Adrenal gland (tissue), 9 donors: ENCODE measurements at regions not wholly inside any gene's neighbourhood (a gene's known extent, or its start where the extent isn't known, plus 50 kb on each side); places are given as distances from the start of the nearest gene placed in this dataset.

Source experiments
- DNase-seq, 7 donors: peaks; one replicate each; pipeline ENCODE4 v3.0.0-alpha.2; 2019 to 2020
- H3K27ac ChIP-seq, 5 donors: fragments of 200-600 bp; sonication (generic) in 4 of 5; 1 replicate in 3 of 5; 2 replicates in 2 of 5; pipeline versions ENCODE4 v1.5.1 to v1.8.0; 2016 to 2020; ENCODE audit warnings: mild to moderate bottlenecking in 1 of 5
- H3K27me3 ChIP-seq: fragments of 200-600 bp; 2 replicates; pipeline ENCODE4 v1.8.0; 2021
- H3K36me3 ChIP-seq, 2 donors: fragments of 200-600 bp; replicated peaks in 1 of 2; 1 replicate in 1 of 2; 2 replicates in 1 of 2; pipeline versions ENCODE4 v1.5.1 to v1.8.0; 2018 to 2022
- H3K4me1 ChIP-seq, 2 donors: fragments of 200-600 bp; replicated peaks in 1 of 2; 1 replicate in 1 of 2; 2 replicates in 1 of 2; pipeline versions ENCODE4 v1.5.1 to v1.8.0; 2018 to 2021
- H3K4me3 ChIP-seq, 4 donors: fragments of 200-600 bp; sonication (generic) in 3 of 4; one replicate each; pipeline ENCODE4 v1.5.1; 2016 to 2018
- H3K9me3 ChIP-seq, 3 donors: fragments of 200-600 bp; sonication (generic) in 1 of 3; replicated peaks in 1 of 3; 1 replicate in 2 of 3; 2 replicates in 1 of 3; pipeline versions ENCODE4 v1.5.1 to v1.8.0; 2016 to 2021
- CTCF ChIP-seq, 6 experiments: fragments of 450-650 bp in 4 of 6; fragments of 200-600 bp in 2 of 6; sonication (generic) in 1 of 6; IDR thresholded peaks; 1 replicate in 5 of 6; 2 replicates in 1 of 6; pipeline versions ENCODE4 v1.5.1 to v1.8.0; 2016 to 2021; ENCODE audit warnings: antibody characterized with exemption in 6 of 6, mild to moderate bottlenecking in 2 of 6, moderate library complexity in 1 of 6
- POLR2A ChIP-seq, 2 donors: fragments of 450-650 bp; IDR thresholded peaks; one replicate each; pipeline ENCODE4 v1.6.1; 2017; ENCODE audit warnings: antibody characterized with exemption in 2 of 2, mild to moderate bottlenecking in 2 of 2, moderate library complexity in 1 of 2
- WGBS, 4 donors: extraction: QIAGEN DNeasy Blood & Tissue Kit in 2 of 4; methylation state at CpG; one replicate each; pipeline versions ENCODE4 v1.1.5 to v1.1.7; 2013 to 2017; 5-methylcytosine and 5-hydroxymethylcytosine counted together
- intact Hi-C, 2 donors: fragments of 100-400 bp; cut with DNase I; formaldehyde crosslinking; loops; one replicate each; pipeline versions ENCODE4 v1.14.1 to v1.15.0; 2022 to 2023
- donor health status: healthy with polysubstance abuse.
- donor health status: Bipolar disorder and iron deficiency.
- donor health status: DM: yes; HTN: yes; CAD: no.
- donor health status: DM: no; HTN: no; CAD: no.
- donor health status: DM: no; HTN: no; CAD: no.

- Histone ChIP-seq H3K36me3 (no peaks in the 10 kb centered on the region), H3K4me1 (no peaks in the 10 kb centered on the region), H3K9me3 (no peaks in the 10 kb centered on the region), H3K27ac (no peak overlapping the region), H3K4me3 (no peak overlapping the region), H3K27me3 (no peaks in the 10 kb centered on the region)
- TF ChIP-seq CTCF (IDR thresholded peaks at IDR 0.05) = no peak
- TF ChIP-seq POLR2A (IDR thresholded peaks at IDR 0.05) = no peak
- no peak for DNase-seq
- 78 to 87% (median 83%) methylated on average over 3 of the region's 3 CpGs for WGBS, 4 donors
- intact Hi-C loops = no loop called here
Measured at GRCh38 chr7:9835199-9835598, 1138.5 kb upstream of the PHF14 start.

GRCh38 chr7:9836671-9837070 is 1137.0 kb upstream of the PHF14 start:
- no peak for DNase-seq
- Histone ChIP-seq H3K36me3 (no peaks in the 10 kb centered on the region), H3K27me3 (no peaks in the 10 kb centered on the region), H3K4me1 (no peaks in the 10 kb centered on the region), H3K27ac (no peak overlapping the region), H3K4me3 (no peak overlapping the region), H3K9me3 (no peaks in the 10 kb centered on the region)
- 71 to 85% (median 73%) methylated on average over 1 of the region's 1 CpG for WGBS, 4 donors
- intact Hi-C loops = no loop called here
- TF ChIP-seq POLR2A (IDR thresholded peaks at IDR 0.05) = no peak
- TF ChIP-seq CTCF (IDR thresholded peaks at IDR 0.05) = no peak

- Histone ChIP-seq H3K9me3 (no peaks in the 10 kb centered on the region), H3K27me3 (no peaks in the 10 kb centered on the region), H3K4me1 (no peaks in the 10 kb centered on the region), H3K4me3 (no peak overlapping the region), H3K36me3 (no peaks in the 10 kb centered on the region), H3K27ac (no peak overlapping the region)
- no peak for TF ChIP-seq CTCF (IDR thresholded peaks at IDR 0.05)
- TF ChIP-seq POLR2A (IDR thresholded peaks at IDR 0.05) = no peak
- intact Hi-C loops = no loop called here
- WGBS, 4 donors = 77 to 93% (median 83%) methylated on average over 2 of the region's 2 CpGs
- no peak for DNase-seq
Measured at GRCh38 chr7:9842301-9842700, 1131.4 kb upstream of the PHF14 start.

GRCh38 chr7:9846902-9847301 is 1126.8 kb upstream of the PHF14 start:
- TF ChIP-seq POLR2A (IDR thresholded peaks at IDR 0.05) (no peak), CTCF (IDR thresholded peaks at IDR 0.05) (no peak)
- Histone ChIP-seq H3K27me3 (no peaks in the 10 kb centered on the region), H3K36me3 (no peaks in the 10 kb centered on the region), H3K4me3 (no peak overlapping the region), H3K27ac (no peak overlapping the region), H3K4me1 (no peaks in the 10 kb centered on the region), H3K9me3 (no peaks in the 10 kb centered on the region)
- intact Hi-C loops = no loop called here
- WGBS, 4 donors = 75 to 95% (median 85%) methylated on average over 3 of the region's 3 CpGs
- DNase-seq = no peak
